ENCODE measurements at regions not wholly inside any gene's neighbourhood (a gene's known extent, or its start where the extent isn't known, plus 50 kb on each side); places are given as distances from the start of the nearest gene placed in this dataset.

DNA sequence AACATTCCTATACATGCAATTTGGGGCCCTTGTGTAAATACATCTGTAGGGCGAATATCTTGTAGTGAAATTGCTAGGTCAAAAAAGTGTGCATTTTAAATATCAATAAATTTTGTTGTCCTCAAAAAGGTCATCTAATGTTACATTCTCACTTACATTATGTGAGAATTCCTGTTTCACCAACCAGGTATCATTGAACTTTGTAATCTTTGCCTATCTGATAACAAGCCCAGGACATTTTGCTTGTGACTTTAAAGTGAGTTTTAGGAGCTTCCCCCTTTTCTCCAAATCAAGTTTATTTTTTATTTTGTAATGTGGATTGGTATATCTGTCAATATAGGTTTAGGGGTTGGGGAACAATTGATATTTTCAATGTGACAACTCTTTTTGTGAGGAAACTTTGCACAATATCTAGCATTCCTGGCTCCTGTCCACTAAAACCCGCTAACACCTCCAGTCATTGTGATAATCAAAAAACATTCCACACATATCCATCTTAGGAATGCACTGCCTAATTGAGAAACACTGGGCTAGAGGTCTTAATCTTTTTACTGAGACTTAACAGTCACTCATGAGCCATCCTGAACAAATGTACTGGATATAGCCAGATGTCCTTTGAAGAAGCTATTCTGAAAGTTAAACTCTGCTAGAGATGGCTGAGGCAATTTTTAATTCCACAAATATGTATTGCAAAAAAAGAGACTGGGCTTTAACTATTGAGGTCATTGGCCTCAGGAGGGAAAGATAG is 72.5 kb upstream of the SLC1A1 start:
- Histone ChIP-seq H3K9me2 (no peaks in the 10 kb centered on the region), H3K4me3 (ENCODE audit: low read depth in 2 of 2, low read length in 1 of 2) (no peak overlapping the region), H4K20me1 (ENCODE audit: insufficient read depth) (no peaks in the 10 kb centered on the region), H3K4me1 (ENCODE audit: control insufficient read depth in 1 of 2, insufficient read depth in 2 of 2, low read depth in 1 of 2, low read length in 1 of 2) (no peaks in the 10 kb centered on the region; a peak in 2 of 4 replicates), H3K27ac (ENCODE audit: low read depth in 2 of 2, low read length in 1 of 2) (no peak overlapping the region), H3K9me3 (no peaks in the 10 kb centered on the region), H3K79me2 (ENCODE audit: insufficient read depth) (no peaks in the 10 kb centered on the region), H3K9ac (no peak overlapping the region), H3K27me3 (ENCODE audit: insufficient read depth) (no peaks in the 10 kb centered on the region), H3F3A (replicated peaks; ENCODE audit: insufficient read depth) (no peaks in the 10 kb centered on the region), H3K36me3 (replicated peaks in 1 of 2; ENCODE audit: control insufficient read depth in 1 of 2, insufficient read depth in 2 of 2, low read length in 1 of 2) (no peaks in the 10 kb centered on the region), H2AFZ (ENCODE audit: low read depth) (no peak overlapping the region), H3K4me2 (no peak overlapping the region)
- TF ChIP-seq SIN3A (IDR thresholded peaks at IDR 0.05; ENCODE audit: borderline replicate concordance, low read depth, low read length) = no peak
- no peak for TF ChIP-seq RFX5 (IDR thresholded peaks at IDR 0.05; ENCODE audit: low read length)
- TF ChIP-seq EZH2phosphoT487 (IDR thresholded peaks at IDR 0.05; ENCODE audit: borderline replicate concordance, low read depth) = no peak
- TF ChIP-seq, protein P1, sequence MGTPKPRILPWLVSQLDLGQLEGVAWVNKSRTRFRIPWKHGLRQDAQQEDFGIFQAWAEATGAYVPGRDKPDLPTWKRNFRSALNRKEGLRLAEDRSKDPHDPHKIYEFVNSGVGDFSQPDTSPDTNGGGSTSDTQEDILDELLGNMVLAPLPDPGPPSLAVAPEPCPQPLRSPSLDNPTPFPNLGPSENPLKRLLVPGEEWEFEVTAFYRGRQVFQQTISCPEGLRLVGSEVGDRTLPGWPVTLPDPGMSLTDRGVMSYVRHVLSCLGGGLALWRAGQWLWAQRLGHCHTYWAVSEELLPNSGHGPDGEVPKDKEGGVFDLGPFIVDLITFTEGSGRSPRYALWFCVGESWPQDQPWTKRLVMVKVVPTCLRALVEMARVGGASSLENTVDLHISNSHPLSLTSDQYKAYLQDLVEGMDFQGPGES (IDR thresholded peaks at IDR 0.05; ENCODE audit: low read depth, low read length) = no peak
- TF ChIP-seq SMC3 (IDR thresholded peaks at IDR 0.05; ENCODE audit: low read depth, low read length) = no peak
- TF ChIP-seq RCOR1 (IDR thresholded peaks at IDR 0.05; ENCODE audit: low read length) = no peak
- no peak for TF ChIP-seq FOSL2 (IDR thresholded peaks at IDR 0.05; ENCODE audit: borderline replicate concordance, low read depth)
- no peak for TF ChIP-seq USF1 (IDR thresholded peaks at IDR 0.05; ENCODE audit: borderline replicate concordance, low read depth)
- 39% methylated on average over 2 of the region's 2 CpGs for WGBS (ENCODE audit: low lambda C conversion rate)
- CTCF ChIA-PET = no interaction called here
- POLR2A ChIA-PET = no interaction called here
- DNase-seq = no peak

DNA sequence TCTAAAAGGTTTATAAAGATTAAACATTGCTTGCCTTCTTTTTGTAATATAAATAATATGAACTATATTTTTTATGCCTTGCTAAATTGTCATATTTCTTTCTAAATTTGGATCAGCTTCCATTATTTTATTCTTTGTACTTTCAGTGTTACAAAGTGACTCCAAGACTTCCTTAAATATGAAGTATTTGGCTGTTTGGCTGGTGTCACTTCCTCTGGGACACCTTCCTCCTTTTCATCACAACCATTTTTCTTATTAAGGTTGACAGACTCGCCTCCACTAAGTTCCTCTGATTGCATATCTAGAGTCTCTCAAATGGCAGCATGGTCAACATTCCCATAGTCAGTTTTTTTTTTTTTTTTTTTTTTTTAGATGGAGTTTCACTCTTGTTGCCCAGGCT is 73.8 kb upstream of the SLC1A1 start:
- Histone ChIP-seq H4K20me1 (ENCODE audit: insufficient read depth) (no peaks in the 10 kb centered on the region), H3F3A (replicated peaks; ENCODE audit: insufficient read depth) (no peaks in the 10 kb centered on the region), H3K27me3 (ENCODE audit: insufficient read depth) (no peaks in the 10 kb centered on the region), H3K9me3 (no peaks in the 10 kb centered on the region), H3K4me3 (ENCODE audit: low read depth in 2 of 2, low read length in 1 of 2) (no peak overlapping the region), H3K9me2 (no peaks in the 10 kb centered on the region), H3K79me2 (ENCODE audit: insufficient read depth) (no peaks in the 10 kb centered on the region), H3K9ac (no peak overlapping the region), H3K36me3 (replicated peaks in 1 of 2; ENCODE audit: control insufficient read depth in 1 of 2, insufficient read depth in 2 of 2, low read length in 1 of 2) (no peaks in the 10 kb centered on the region), H3K4me2 (no peak overlapping the region), H2AFZ (ENCODE audit: low read depth) (no peak overlapping the region), H3K27ac (ENCODE audit: low read depth in 2 of 2, low read length in 1 of 2) (no peak overlapping the region), H3K4me1 (ENCODE audit: control insufficient read depth in 1 of 2, insufficient read depth in 2 of 2, low read depth in 1 of 2, low read length in 1 of 2) (no peaks in the 10 kb centered on the region; a peak in 2 of 4 replicates)
- CTCF ChIA-PET = no interaction called here
- DNase-seq = no peak
- POLR2A ChIA-PET = no interaction called here
- WGBS (ENCODE audit: low lambda C conversion rate) = 45% methylated on average over 1 of the region's 1 CpG
- TF ChIP-seq MEF2A (IDR thresholded peaks at IDR 0.05; ENCODE audit: borderline replicate concordance, low read depth) = no peak
- no peak for TF ChIP-seq ELF1 (IDR thresholded peaks at IDR 0.05)
- no peak for TF ChIP-seq RAD21 (IDR thresholded peaks at IDR 0.05; ENCODE audit: low read length)
- TF ChIP-seq ZBTB33 (IDR thresholded peaks at IDR 0.05; ENCODE audit: borderline replicate concordance, low read depth) = no peak
- no peak for TF ChIP-seq MXI1 (IDR thresholded peaks at IDR 0.05; ENCODE audit: low read depth, low read length)
- TF ChIP-seq YY1 (IDR thresholded peaks at IDR 0.05; ENCODE audit: low read depth) = no peak
- no peak for TF ChIP-seq USF1 (IDR thresholded peaks at IDR 0.05; ENCODE audit: borderline replicate concordance, low read depth)
- TF ChIP-seq JUND (IDR thresholded peaks at IDR 0.05) = no peak
- TF ChIP-seq GABPA (IDR thresholded peaks at IDR 0.05; ENCODE audit: low read depth) = no peak
- no peak for TF ChIP-seq MAX (IDR thresholded peaks at IDR 0.05; ENCODE audit: low read depth)
- no peak for TF ChIP-seq TCF12 (IDR thresholded peaks at IDR 0.05)
- TF ChIP-seq NRF1 (IDR thresholded peaks at IDR 0.05; ENCODE audit: low read depth, low read length) = no peak
- TF ChIP-seq FOXJ3 (CRISPR knock-in tag; IDR thresholded peaks at IDR 0.05) = no peak
- TF ChIP-seq, protein P2, sequence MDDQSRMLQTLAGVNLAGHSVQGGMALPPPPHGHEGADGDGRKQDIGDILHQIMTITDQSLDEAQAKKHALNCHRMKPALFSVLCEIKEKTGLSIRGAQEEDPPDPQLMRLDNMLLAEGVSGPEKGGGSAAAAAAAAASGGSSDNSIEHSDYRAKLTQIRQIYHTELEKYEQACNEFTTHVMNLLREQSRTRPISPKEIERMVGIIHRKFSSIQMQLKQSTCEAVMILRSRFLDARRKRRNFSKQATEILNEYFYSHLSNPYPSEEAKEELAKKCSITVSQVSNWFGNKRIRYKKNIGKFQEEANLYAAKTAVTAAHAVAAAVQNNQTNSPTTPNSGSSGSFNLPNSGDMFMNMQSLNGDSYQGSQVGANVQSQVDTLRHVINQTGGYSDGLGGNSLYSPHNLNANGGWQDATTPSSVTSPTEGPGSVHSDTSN (IDR thresholded peaks at IDR 0.05) = no peak
- no peak for TF ChIP-seq SMC3 (IDR thresholded peaks at IDR 0.05; ENCODE audit: low read depth, low read length)
- TF ChIP-seq EP300 (IDR thresholded peaks at IDR 0.05; ENCODE audit: borderline replicate concordance in 1 of 2, low read depth in 1 of 2, low read length in 1 of 2) = no peak
